ENCODE measurements at regions not wholly inside any gene's neighbourhood (a gene's known extent, or its start where the extent isn't known, plus 50 kb on each side); places are given as distances from the start of the nearest gene placed in this dataset.

DNA sequence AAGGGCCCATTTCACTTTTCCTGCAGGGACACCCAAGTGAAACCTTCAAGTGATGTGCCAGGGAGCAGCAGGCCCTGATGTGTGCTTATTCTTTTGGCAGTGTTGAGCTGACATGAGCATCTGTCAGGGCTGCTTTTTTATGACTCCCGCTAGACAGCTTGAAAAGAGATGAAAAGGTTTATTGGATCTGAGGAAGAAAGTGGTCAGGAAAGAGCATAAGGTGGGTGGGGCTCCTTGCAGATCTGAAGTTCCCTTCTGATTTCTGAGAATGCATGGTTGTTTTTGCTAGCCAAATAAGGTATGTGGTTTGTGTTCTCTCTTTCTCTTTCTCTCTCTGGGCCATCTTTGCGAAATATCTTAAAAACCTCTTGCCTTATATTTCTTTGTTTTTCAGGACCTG, 316.1 kb downstream of the DMRT2 start:
- TF ChIP-seq CTCF (conservative IDR thresholded peaks at IDR 0.05 in 1 of 2, IDR thresholded peaks at IDR 0.05 in 1 of 2; ENCODE audit: extremely low read depth in 1 of 2, insufficient read depth in 1 of 2, low read depth in 1 of 2, low read length in 2 of 2) (no peak), EZH2 (IDR thresholded peaks at IDR 0.05; ENCODE audit: borderline replicate concordance, low read length) (no peak)

Data from mammary epithelial cell (primary cell).